ENCODE measurements at regions not wholly inside any gene's neighbourhood (a gene's known extent, or its start where the extent isn't known, plus 50 kb on each side); places are given as distances from the start of the nearest gene placed in this dataset.
"Not testable (repeated sequence)": the region's sequence is repeated elsewhere in the genome, so short reads cannot be mapped to it uniquely, and the experiment has no call there.

DNA sequence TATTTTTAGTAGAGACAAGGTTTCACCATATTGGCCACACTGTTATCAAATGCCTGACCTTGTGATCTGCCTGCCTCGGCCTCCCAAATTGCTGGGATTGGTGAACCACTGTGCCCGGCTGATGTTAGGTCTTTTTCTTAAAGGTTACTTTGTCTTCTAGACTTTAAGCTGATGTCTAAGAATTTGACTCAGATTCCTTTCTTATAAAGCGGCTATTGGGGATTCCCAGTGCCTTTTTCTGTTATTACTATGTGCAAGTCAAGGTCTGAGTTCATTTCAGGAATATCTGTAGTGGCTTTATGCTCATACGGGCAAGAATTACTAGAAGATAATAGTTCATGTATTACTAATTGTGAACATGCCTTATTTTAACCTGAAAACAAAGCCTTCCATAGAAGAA, 102.8 kb downstream of the LAT start:
- not testable (repeated sequence) for DNase-seq

DNA sequence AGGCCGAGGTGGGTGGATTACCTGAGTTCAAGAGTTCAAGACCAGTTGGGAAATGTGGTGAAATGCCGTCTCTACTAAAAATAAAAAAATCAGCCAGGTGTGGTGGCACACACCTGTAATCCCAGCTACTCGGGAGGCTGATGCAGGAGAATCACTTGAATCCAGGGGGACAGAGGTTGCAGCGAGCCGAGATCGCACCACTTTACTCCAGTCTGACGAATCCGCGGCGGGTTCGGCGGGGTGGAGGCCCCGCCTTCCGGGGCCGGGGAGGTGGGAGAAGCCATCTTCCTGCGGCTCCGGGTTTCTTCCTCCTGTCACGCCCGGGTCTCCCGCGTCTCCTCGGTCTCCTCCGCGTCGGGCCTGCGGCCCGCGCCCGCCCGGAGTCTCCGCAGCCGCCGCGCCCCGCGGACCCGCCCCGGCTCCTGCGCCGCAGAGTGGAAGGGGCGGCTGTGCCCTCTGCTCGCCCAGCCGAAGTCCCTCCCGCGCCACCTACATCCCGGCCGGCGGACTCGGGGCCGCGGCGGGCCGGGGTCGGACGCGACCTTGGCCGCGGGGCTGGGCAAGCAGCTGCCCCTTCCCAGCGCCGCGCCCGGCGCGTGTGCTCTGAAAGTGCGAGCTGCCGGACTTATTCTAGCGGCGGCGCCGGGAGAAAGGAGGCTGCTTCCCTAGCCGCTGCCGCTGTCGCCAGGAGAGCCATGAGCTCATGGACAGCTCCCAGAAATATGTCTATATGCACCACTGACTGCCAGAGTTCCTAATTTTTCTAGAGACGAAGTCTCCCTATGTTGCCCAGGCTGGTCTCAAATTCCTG, 97.2 kb downstream of the LAT start:
- DNase-seq: not testable (repeated sequence)

DNA sequence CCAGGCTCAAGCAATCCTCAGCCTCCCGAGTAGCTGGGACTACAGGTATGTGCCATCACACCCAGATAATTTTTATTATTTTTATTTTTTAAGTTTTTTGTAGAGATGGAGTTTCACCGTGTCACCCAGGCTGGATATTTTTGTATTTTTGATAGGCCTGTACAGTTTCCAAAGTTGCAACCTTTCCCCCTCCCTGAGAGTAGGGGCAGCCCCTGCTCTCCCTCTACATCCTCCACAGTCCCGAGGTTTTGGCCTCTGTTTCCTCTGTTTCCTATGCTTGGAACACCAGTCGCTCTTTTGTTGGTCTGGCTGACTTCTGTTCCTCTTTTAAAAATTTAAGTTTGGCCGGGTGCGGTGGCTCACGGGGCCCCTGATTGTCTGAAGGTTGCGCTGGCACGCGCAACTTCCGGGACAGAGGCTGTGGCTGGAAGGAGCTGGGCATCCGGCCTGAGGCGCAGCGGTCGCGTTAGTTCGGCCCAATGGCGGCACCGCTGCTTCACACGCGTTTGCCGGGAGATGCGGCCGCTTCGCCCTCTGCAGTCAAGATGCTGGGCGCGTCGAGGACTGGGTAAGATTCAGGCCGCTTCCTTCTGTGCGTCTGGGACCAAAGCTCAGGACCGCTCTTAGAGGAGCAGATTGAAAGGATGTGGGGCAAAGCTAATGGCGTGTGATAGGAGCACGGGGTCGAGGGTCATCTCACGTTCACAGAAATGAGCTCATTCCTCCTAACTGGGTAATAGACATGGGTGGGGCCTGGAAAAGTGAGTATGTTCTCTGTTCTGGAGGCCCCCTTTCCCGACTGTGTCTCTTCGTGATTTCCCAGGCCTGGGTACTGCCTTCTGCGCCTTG, 89.9 kb downstream of the LAT start:
- DNase-seq: not testable (repeated sequence)

DNA sequence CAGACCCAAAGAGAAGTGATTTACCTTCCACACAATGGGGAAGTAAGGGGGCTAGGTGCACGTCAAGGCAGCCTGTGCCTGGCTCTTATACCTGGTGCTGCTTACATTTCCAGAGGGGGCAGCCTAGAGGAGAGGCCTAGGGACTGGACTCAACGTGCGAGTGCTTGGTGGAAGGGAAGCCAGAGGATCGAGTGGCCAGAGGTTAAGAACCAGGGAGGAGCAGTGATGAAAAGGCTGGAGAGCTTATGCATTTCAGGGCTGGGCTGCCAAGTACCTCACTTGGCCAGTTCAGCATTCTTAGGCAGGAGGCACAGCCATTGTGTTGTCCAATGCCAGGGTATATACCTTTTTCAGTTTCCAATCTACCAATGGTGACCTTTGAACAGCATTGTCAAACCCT, 77.4 kb downstream of the LAT start:
- not testable (repeated sequence) for DNase-seq

DNA sequence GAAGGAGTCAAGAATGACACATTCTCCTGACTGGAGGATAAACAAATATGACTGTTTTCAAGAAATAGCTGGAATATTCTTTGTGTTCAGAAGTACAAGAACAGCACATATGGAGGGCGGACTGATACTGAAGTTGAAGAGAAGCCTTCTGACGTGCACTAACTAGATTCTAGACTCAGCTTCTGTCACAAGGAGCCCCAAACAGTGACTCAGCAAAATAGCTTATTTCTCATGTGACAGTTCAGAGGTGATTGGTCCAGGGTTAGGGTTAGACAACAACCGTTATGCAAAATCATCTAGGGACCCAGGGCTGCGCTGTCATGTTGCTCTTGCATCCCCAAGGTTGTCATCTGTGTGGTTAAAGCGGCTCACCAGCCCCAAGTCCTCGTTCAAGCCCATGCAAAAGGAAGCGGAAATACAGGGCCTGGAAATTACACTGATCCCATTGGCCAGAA, 76.6 kb downstream of the LAT start:
- not testable (repeated sequence) for DNase-seq

DNA sequence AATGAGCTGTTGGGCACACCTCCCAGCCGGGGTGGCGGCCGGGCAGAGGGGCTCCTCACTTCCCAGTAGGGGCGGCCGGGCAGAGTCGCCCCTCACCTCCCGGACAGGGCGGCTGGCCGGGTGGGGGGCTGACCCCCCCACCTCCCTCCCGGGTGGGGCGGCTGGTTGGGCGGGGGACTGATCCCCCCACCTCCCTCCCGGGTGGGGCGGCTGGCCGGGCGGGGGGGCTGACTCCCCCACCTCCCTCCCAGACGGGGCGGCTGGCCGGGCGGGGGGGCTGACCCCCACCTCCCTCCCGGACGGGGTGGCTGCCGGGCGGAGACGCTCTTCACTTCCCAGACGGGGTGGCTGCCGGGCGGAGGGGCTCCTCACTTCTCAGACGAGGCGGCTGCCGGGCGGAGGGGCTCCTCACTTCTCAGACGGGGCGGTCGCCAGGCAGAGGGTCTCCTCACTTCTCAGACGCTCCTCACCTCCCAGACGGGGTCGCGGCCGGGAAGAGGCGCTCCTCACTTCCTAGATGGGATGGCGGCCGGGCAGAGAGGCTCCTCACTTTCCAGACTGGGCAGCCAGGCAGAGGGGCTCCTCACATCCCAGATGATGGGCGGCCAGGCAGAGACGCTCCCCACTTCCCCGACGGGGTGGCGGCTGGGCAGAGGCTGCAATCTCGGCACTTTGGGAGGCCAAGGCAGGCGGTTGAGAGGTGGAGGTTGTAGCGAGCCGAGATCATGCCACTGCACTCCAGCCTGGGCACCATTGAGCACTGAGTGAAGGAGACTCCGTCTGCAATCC, 75.4 kb downstream of the LAT start:
- DNase-seq: not testable (repeated sequence)

DNA sequence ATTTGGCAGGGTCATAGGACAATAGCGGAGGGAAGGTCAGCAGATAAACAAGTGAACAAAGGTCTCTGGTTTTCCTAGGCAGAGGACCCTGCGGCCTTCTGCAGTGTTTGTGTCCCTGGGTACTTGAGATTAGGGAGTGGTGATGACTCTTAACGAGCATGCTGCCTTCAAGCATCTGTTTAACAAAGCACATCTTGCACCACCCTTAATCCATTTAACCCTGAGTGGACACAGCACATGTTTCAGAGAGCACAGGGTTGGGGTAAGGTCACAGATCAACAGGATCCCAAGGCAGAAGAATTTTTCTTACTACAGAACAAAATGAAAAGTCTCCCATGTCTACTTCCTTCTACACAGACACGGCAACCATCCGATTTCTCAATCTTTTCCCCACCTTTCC, 74.7 kb downstream of the LAT start:
- DNase-seq: not testable (repeated sequence)

Measured in DMS79 treated with DMSO at 0.1 percent for 48 hours (cell line).